HepG2 (cell line): ENCODE measurements at regions not wholly inside any gene's neighbourhood (a gene's known extent, or its start where the extent isn't known, plus 50 kb on each side); places are given as distances from the start of the nearest gene placed in this dataset.

Experiments
- BORCS8-MEF2B ChIP-seq: sonication (generic); formaldehyde crosslinking; IDR thresholded peaks from 2 replicates; pipeline ENCODE4 v1.8.0; 2022; ENCODE audit warnings: mild to moderate bottlenecking, missing genetic modification reagents
- EP300 ChIP-seq, 3 experiments: sonication (generic) in 1 of 3; formaldehyde crosslinking in 1 of 3; IDR thresholded peaks; 2 replicates each; pipeline versions ENCODE4 v1.5.1 to v1.6.1; 2011 to 2020; ENCODE audit warnings: low read depth in 2 of 3, low read length in 2 of 3, borderline replicate concordance in 1 of 3, improper control_type of control experiment in 1 of 3, mild to moderate bottlenecking in 1 of 3, missing genetic modification reagents in 1 of 3, moderate library complexity in 1 of 3
- FOXC1 ChIP-seq: sonication (generic); formaldehyde crosslinking; IDR thresholded peaks from 2 replicates; pipeline ENCODE4 v1.8.0; 2022; ENCODE audit warnings: mild to moderate bottlenecking, missing genetic modification reagents, borderline replicate concordance
- FOXO1 ChIP-seq: sonication (generic); formaldehyde crosslinking; IDR thresholded peaks from 2 replicates; pipeline ENCODE4 v1.4.0; 2020; ENCODE audit warnings: missing genetic modification reagents
- GATA4 ChIP-seq: sonication (generic); IDR thresholded peaks from 2 replicates; pipeline ENCODE4 v1.6.1; 2016; ENCODE audit warnings: antibody characterized with exemption, low read depth, borderline replicate concordance
- GPN1 ChIP-seq: sonication (generic); formaldehyde crosslinking; IDR thresholded peaks from 2 replicates; pipeline ENCODE4 v1.5.1; 2020; ENCODE audit warnings: missing genetic modification reagents, borderline replicate concordance
- KLF6 ChIP-seq: IDR thresholded peaks from 2 replicates; pipeline ENCODE4 v1.8.0; 2016; ENCODE audit warnings: missing biosample characterization, missing genetic modification reagents
- MIXL1 ChIP-seq: IDR thresholded peaks from 2 replicates; pipeline ENCODE4 v1.6.1; 2016
- NR2C2 ChIP-seq: sonication (generic); formaldehyde crosslinking; IDR thresholded peaks from 2 replicates; pipeline ENCODE4 v1.4.0; 2020; ENCODE audit warnings: missing genetic modification reagents, mild to moderate bottlenecking, moderate library complexity, borderline replicate concordance
- RBM39 ChIP-seq: fragments of 200-400 bp; formaldehyde crosslinking; IDR thresholded peaks from one replicate; pipeline ENCODE4 v1.6.1; 2018; ENCODE audit warnings: antibody characterized with exemption, mild to moderate bottlenecking, low read depth, low read length; ENCODE audit not compliant: poor library complexity, severe bottlenecking
- SNAPC4 ChIP-seq: sonication (generic); formaldehyde crosslinking; IDR thresholded peaks from 2 replicates; pipeline ENCODE4 v1.4.0; 2020; ENCODE audit warnings: mild to moderate bottlenecking, missing genetic modification reagents
- TGIF2 ChIP-seq: IDR thresholded peaks from 2 replicates; pipeline ENCODE4 v1.6.1; 2016; ENCODE audit warnings: control low read depth, missing compliant biosample characterization
- ZBTB37 ChIP-seq: sonication (generic); formaldehyde crosslinking; IDR thresholded peaks from 2 replicates; pipeline ENCODE4 v1.4.0; 2020; ENCODE audit warnings: mild to moderate bottlenecking, missing genetic modification reagents
- ZNF556 ChIP-seq: sonication (generic); formaldehyde crosslinking; IDR thresholded peaks from 2 replicates; pipeline ENCODE4 v1.4.0; 2020; ENCODE audit warnings: mild to moderate bottlenecking, missing genetic modification reagents, borderline replicate concordance
- ZNF644 ChIP-seq: IDR thresholded peaks from 2 replicates; pipeline ENCODE4 v1.6.1; 2016; ENCODE audit warnings: low read depth
- TF ChIP-seq, protein P1 (sequence below): sonication (generic); formaldehyde crosslinking; IDR thresholded peaks from 2 replicates; pipeline ENCODE4 v1.9.0; 2021; ENCODE audit warnings: missing genetic modification reagents, mild to moderate bottlenecking, borderline replicate concordance
- TF ChIP-seq, protein P2 (sequence below): IDR thresholded peaks from 2 replicates; pipeline ENCODE4 v1.6.1; 2016; ENCODE audit warnings: missing biosample characterization, missing genetic modification reagents, low read depth
- TF ChIP-seq, protein P3 (sequence below): sonication (generic); formaldehyde crosslinking; IDR thresholded peaks from 2 replicates; pipeline ENCODE4 v1.5.0; 2020; ENCODE audit warnings: mild to moderate bottlenecking, missing genetic modification reagents, moderate library complexity

DNA sequence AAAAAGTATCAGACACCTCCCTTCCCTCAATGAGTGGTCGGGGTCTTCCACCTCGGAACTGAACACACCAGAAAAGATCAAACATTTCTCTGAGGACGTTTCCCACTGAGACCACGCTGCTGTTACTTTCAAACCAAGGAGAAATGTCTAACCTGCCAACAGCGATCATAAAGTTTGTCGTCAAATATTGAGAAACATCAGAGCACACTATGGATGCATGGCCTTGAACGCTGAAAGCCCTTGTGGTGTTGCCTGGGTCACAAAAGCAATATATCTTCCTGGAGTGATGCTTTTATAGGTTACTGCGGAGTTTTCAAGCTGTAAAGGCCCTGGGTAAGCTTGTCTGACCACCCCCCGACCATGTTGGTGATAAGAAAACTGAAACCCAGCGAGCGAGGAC, 70.2 kb upstream of the ID2 start (continued):
- no peak for TF ChIP-seq SNAPC4 (CRISPR knock-in tag)
- peak; percentile 17; the same call in 1 of the 2 replicates for TF ChIP-seq MIXL1 (CRISPR knock-in tag)
- peak; percentile 79; the same call in 1 of the 2 replicates for TF ChIP-seq ZNF644 (CRISPR knock-in tag)
- no peak for TF ChIP-seq ZBTB37 (CRISPR knock-in tag)
- TF ChIP-seq FOXC1 (CRISPR knock-in tag): no peak
- 0 out of 2 replicates have a peak, but pooled peaks have one; percentile 28 for TF ChIP-seq KLF6
- TF ChIP-seq GPN1: no peak
- no peak for TF ChIP-seq TGIF2 (CRISPR knock-in tag)
- peak; percentile 66 to 82; a peak in 3 of 4 replicates for TF ChIP-seq EP300 (IDR thresholded peaks at IDR 0.05; ENCODE audit: low read depth in 2 of 2, low read length in 2 of 2)
- TF ChIP-seq EP300 (CRISPR knock-in tag; IDR thresholded peaks at IDR 0.05; ENCODE audit: borderline replicate concordance): peak; percentile 56; the same call in 1 of the 2 replicates
- TF ChIP-seq BORCS8-MEF2B (CRISPR knock-in tag): no peak
- TF ChIP-seq NR2C2 (CRISPR knock-in tag): peak; percentile 18; the same call in 1 of the 2 replicates
- no peak for TF ChIP-seq ZNF556 (CRISPR knock-in tag)
- TF ChIP-seq, protein P1, sequence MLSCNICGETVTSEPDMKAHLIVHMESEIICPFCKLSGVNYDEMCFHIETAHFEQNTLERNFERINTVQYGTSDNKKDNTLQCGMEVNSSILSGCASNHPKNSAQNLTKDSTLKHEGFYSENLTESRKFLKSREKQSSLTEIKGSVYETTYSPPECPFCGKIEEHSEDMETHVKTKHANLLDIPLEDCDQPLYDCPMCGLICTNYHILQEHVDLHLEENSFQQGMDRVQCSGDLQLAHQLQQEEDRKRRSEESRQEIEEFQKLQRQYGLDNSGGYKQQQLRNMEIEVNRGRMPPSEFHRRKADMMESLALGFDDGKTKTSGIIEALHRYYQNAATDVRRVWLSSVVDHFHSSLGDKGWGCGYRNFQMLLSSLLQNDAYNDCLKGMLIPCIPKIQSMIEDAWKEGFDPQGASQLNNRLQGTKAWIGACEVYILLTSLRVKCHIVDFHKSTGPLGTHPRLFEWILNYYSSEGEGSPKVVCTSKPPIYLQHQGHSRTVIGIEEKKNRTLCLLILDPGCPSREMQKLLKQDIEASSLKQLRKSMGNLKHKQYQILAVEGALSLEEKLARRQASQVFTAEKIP (CRISPR knock-in tag): no peak
- TF ChIP-seq, protein P2, sequence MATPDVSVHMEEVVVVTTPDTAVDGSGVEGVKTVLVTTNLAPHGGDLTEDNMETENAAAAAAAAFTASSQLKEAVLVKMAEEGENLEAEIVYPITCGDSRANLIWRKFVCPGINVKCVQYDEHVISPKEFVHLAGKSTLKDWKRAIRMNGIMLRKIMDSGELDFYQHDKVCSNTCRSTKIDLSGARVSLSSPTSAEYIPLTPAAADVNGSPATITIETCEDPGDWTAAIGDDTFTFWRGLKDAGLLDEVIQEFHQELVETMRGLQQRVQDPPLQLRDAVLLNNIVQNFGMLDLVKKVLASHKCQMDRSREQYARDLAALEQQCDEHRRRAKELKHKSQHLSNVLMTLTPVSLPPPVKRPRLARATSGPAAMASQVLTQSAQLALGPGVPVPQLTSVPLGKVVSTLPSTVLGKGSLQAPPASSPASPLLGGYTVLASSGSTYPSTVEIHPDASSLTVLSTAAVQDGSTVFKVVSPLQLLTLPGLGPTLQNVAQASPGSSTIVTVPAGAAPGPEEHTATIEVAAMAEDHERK: no peak
- TF ChIP-seq RBM39: no peak
- TF ChIP-seq, protein P3, sequence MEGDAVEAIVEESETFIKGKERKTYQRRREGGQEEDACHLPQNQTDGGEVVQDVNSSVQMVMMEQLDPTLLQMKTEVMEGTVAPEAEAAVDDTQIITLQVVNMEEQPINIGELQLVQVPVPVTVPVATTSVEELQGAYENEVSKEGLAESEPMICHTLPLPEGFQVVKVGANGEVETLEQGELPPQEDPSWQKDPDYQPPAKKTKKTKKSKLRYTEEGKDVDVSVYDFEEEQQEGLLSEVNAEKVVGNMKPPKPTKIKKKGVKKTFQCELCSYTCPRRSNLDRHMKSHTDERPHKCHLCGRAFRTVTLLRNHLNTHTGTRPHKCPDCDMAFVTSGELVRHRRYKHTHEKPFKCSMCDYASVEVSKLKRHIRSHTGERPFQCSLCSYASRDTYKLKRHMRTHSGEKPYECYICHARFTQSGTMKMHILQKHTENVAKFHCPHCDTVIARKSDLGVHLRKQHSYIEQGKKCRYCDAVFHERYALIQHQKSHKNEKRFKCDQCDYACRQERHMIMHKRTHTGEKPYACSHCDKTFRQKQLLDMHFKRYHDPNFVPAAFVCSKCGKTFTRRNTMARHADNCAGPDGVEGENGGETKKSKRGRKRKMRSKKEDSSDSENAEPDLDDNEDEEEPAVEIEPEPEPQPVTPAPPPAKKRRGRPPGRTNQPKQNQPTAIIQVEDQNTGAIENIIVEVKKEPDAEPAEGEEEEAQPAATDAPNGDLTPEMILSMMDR (CRISPR knock-in tag): no peak
- peak; percentile 69; the same call in 1 of the 2 replicates for TF ChIP-seq FOXO1 (CRISPR knock-in tag)
- peak; percentile 32; the same call in 1 of the 2 replicates for TF ChIP-seq GATA4
